ENCODE measurements at regions not wholly inside any gene's neighbourhood (a gene's known extent, or its start where the extent isn't known, plus 50 kb on each side); places are given as distances from the start of the nearest gene placed in this dataset.

DNA sequence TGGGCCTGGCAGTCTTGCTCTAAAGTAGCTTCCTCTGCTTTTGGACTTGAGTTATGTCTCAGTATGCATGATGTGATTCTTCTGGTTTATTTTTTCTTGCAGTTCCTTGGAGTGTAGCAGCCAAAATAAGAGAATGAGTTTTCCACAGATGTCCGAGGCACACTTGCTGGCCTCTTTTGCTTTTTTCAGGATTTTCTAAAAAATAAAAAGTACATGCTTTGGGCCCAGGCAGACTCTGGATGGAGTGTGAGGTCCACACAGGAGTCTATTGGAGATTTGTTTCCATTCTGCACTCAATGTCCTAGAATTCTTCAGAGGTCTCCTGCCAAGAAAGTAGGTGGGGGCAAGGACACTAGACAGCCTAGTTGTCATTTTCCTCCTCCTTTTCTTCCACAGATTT lies 477.6 kb downstream of the EPM2A start:
- no peaks in the 10 kb centered on the region for H3K79me2 ChIP-seq (ENCODE audit: insufficient read depth, low read length)
- H3K4me3 ChIP-seq (ENCODE audit: low read depth, low read length, poor library complexity, severe bottlenecking) = no peak overlapping the region
- TF ChIP-seq EZH2 (IDR thresholded peaks at IDR 0.05; ENCODE audit: borderline replicate concordance, low read length) = no peak
- TF ChIP-seq, protein P1, sequence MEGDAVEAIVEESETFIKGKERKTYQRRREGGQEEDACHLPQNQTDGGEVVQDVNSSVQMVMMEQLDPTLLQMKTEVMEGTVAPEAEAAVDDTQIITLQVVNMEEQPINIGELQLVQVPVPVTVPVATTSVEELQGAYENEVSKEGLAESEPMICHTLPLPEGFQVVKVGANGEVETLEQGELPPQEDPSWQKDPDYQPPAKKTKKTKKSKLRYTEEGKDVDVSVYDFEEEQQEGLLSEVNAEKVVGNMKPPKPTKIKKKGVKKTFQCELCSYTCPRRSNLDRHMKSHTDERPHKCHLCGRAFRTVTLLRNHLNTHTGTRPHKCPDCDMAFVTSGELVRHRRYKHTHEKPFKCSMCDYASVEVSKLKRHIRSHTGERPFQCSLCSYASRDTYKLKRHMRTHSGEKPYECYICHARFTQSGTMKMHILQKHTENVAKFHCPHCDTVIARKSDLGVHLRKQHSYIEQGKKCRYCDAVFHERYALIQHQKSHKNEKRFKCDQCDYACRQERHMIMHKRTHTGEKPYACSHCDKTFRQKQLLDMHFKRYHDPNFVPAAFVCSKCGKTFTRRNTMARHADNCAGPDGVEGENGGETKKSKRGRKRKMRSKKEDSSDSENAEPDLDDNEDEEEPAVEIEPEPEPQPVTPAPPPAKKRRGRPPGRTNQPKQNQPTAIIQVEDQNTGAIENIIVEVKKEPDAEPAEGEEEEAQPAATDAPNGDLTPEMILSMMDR (IDR thresholded peaks at IDR 0.05; ENCODE audit: low read length) = no peak
- no peaks in the 10 kb centered on the region for H3F3A ChIP-seq (ENCODE audit: insufficient read depth, low read length)
- H3K27me3 ChIP-seq (ENCODE audit: insufficient read depth, low read length) = no peaks in the 10 kb centered on the region
- no peak overlapping the region for H3K9ac ChIP-seq (ENCODE audit: low read length)
- H3K4me2 ChIP-seq (ENCODE audit: low read length) = no peak overlapping the region
- H3K36me3 ChIP-seq (ENCODE audit: insufficient read depth, low read length) = no peaks in the 10 kb centered on the region
- no peaks in the 10 kb centered on the region for H3K9me2 ChIP-seq (ENCODE audit: low read depth, low read length)
- no peaks in the 10 kb centered on the region for H4K20me1 ChIP-seq (ENCODE audit: insufficient read depth, low read length)
- no peaks in the 10 kb centered on the region for H3K9me3 ChIP-seq (ENCODE audit: low read length)
- no peak overlapping the region for H3K27ac ChIP-seq (ENCODE audit: low read depth, low read length, poor library complexity, severe bottlenecking)
- no peak overlapping the region for H2AFZ ChIP-seq (ENCODE audit: low read length)
- no peaks in the 10 kb centered on the region for H3K4me1 ChIP-seq (ENCODE audit: insufficient read depth, low read length, severe bottlenecking)

DNA sequence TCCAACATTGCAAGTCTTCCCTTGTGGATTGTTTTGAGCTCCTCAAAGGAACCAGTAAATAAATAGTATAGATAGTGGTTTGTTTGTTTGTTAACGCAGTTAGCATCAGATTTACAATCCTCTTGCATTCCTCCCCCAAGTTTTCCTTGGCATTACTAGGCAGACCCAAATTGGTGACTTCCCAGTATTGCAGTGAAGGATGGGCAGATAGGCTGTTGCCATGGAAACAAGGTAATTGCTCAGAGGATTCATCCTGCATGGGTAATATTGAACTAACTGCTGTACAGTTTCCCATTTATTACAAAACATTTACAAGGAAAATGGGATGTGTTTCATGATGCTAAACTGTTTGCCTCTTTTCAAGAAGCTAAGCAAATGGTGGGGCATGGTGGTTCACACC lies 477.2 kb downstream of the EPM2A start:
- no peaks in the 10 kb centered on the region for H3F3A ChIP-seq (ENCODE audit: insufficient read depth, low read length)
- no peak overlapping the region for H2AFZ ChIP-seq (ENCODE audit: low read length)
- H3K4me1 ChIP-seq (ENCODE audit: insufficient read depth, low read length, severe bottlenecking) = no peaks in the 10 kb centered on the region
- no peak overlapping the region for H3K4me2 ChIP-seq (ENCODE audit: low read length)
- H3K36me3 ChIP-seq (ENCODE audit: insufficient read depth, low read length) = no peaks in the 10 kb centered on the region
- no peaks in the 10 kb centered on the region for H3K9me2 ChIP-seq (ENCODE audit: low read depth, low read length)
- no peak overlapping the region for H3K27ac ChIP-seq (ENCODE audit: low read depth, low read length, poor library complexity, severe bottlenecking)
- no peaks in the 10 kb centered on the region for H3K27me3 ChIP-seq (ENCODE audit: insufficient read depth, low read length)
- no peaks in the 10 kb centered on the region for H3K79me2 ChIP-seq (ENCODE audit: insufficient read depth, low read length)
- no peaks in the 10 kb centered on the region for H4K20me1 ChIP-seq (ENCODE audit: insufficient read depth, low read length)
- TF ChIP-seq EZH2 (IDR thresholded peaks at IDR 0.05; ENCODE audit: borderline replicate concordance, low read length) = no peak
- TF ChIP-seq, protein P1 (IDR thresholded peaks at IDR 0.05; ENCODE audit: low read length) = no peak
- H3K9me3 ChIP-seq (ENCODE audit: low read length) = no peaks in the 10 kb centered on the region
- H3K4me3 ChIP-seq (ENCODE audit: low read depth, low read length, poor library complexity, severe bottlenecking) = no peak overlapping the region
- H3K9ac ChIP-seq (ENCODE audit: low read length) = no peak overlapping the region

DNA sequence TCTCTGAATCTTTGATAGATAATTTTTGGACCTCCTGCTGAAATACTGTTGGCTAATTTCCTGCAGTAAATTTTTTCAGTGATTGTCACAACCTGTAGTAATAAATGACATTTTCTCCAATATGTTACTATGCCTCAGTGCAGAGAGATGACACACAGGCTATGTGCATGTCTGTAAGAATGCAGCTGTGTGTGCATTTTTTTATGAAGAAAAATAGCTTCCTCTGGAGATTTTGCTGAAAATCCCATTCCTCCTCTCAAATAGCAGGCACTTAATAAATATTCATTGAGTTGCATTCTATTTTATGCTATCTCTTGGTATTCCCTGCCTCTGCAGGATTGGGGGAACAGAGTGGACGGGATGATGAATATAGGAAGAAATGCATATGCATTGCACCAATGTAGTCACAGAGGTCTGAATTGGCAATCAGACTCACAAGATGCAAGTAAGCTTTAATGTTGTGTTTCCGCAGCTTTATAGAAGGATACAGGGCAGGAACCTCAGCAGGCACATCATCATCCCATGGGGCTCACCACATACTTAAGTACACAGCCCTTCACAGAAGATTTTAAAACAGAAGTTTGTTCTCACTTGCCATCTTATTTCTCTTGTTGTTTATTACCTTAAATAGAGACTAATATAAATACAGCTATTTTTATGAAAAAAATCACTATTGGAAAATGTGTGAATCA lies 474.7 kb downstream of the EPM2A start:
- Histone ChIP-seq H4K20me1 (ENCODE audit: insufficient read depth, low read length) (no peaks in the 10 kb centered on the region), H3K79me2 (ENCODE audit: insufficient read depth, low read length) (no peaks in the 10 kb centered on the region), H3K36me3 (ENCODE audit: insufficient read depth, low read length) (no peaks in the 10 kb centered on the region), H3K9me3 (ENCODE audit: low read length) (no peaks in the 10 kb centered on the region), H3K4me3 (ENCODE audit: low read depth, low read length, poor library complexity, severe bottlenecking) (no peak overlapping the region), H2AFZ (ENCODE audit: low read length) (no peak overlapping the region), H3K27me3 (ENCODE audit: insufficient read depth, low read length) (no peaks in the 10 kb centered on the region), H3K9me2 (ENCODE audit: low read depth, low read length) (no peaks in the 10 kb centered on the region), H3K4me1 (ENCODE audit: insufficient read depth, low read length, severe bottlenecking) (no peaks in the 10 kb centered on the region), H3K4me2 (ENCODE audit: low read length) (no peak overlapping the region), H3K9ac (ENCODE audit: low read length) (no peak overlapping the region), H3K27ac (ENCODE audit: low read depth, low read length, poor library complexity, severe bottlenecking) (no peak overlapping the region), H3F3A (ENCODE audit: insufficient read depth, low read length) (no peaks in the 10 kb centered on the region)
- TF ChIP-seq, protein P1 (IDR thresholded peaks at IDR 0.05; ENCODE audit: low read length) = no peak
- no peak for TF ChIP-seq EZH2 (IDR thresholded peaks at IDR 0.05; ENCODE audit: borderline replicate concordance, low read length)

Data from OCI-LY1 (cell line).